ENCODE measurements at regions not wholly inside any gene's neighbourhood (a gene's known extent, or its start where the extent isn't known, plus 50 kb on each side); places are given as distances from the start of the nearest gene placed in this dataset.

GRCh38 chr5:3163626-3164025 is 412.1 kb upstream of the IRX2 start:
- no peak for TF ChIP-seq CTCF (conservative IDR thresholded peaks at IDR 0.05)
- no peak for TF ChIP-seq EZH2 (IDR thresholded peaks at IDR 0.05; ENCODE audit: low read depth)
